Suppressor macrophage treated with lipopolysaccharide for 4 hours (primary cell): ENCODE measurements at regions not wholly inside any gene's neighbourhood (a gene's known extent, or its start where the extent isn't known, plus 50 kb on each side); places are given as distances from the start of the nearest gene placed in this dataset.

Experiments
- DNase-seq: peaks from one replicate; pipeline ENCODE4 v3.0.0-alpha.2; 2020

DNA sequence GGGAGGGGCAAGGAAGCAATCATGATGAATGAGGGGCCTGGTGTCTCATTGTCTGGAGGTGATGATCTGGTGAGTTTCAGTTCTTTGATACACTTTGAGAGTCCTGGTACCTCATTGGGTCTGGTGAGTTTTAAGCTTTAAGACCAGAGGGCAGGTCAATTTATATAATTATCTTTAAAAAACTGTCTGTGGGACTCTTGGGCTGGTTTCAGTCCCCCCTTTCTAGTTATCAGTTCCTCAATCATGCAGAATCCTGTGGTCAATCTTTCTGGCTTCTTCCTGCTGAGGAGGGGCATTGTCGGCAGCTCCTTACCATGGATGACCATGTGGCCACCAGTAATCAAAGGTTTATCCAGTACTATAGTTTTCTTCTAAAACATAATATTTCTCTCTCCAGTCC, 789.1 kb downstream of the PCDH18 start:
- no peak for DNase-seq

DNA sequence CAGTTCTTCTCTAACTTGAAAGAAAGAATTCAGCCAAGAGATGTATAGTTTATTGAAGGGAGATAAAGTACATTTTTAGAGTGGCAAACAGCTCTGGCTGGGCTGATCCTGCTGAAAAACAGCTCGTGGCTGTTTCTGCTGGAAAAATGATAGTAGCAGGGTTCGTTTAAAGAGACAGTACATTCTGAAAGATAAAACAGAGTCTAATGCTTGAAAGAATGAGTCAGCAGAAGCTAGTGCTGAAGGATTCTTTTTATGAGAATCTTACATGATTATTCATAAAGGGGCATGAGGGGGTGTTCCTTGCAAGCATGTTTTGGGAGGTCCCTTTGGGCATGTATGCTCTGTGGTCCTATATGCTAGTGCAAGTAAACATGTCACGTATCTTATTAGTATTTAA, 790.0 kb downstream of the PCDH18 start:
- DNase-seq, result no peak

DNA sequence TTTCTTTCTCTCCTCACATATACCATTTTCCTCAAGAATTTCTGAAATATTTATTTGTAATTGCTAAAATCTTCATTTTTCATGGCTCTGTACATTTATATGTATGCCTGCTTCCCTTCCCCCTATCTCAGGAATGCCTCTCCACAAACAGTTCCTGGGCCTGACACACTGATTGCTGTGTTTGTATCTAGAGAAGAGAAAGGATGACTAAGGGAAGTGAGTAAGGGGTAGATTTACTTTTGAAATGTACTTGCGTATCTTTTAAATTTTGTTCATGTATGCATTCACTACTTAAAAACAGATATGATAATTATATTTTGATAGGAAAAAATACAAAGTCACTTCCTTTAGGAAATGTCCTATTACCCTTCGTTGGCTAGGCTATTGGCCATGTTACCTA, 790.8 kb downstream of the PCDH18 start:
- DNase-seq, result no peak

DNA sequence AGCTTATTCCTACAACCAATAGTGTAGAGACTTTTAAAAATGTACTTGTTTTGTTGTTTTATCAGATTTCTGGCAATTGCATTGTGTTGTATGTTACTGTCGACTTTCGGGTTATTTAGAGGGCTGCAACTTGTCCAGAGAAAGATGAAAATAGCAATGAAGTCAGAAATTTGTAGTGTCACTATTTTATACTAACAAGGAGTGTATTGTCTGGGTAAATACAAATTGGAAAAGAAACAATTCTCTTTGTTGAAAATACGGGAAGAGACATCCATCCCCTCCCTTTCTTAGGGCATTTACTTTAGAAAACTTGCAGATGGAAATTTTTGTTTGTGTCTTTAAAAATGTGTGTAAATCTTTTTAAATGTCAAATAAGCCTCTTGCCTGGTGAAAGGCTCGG, 792.0 kb downstream of the PCDH18 start:
- no peak for DNase-seq

DNA sequence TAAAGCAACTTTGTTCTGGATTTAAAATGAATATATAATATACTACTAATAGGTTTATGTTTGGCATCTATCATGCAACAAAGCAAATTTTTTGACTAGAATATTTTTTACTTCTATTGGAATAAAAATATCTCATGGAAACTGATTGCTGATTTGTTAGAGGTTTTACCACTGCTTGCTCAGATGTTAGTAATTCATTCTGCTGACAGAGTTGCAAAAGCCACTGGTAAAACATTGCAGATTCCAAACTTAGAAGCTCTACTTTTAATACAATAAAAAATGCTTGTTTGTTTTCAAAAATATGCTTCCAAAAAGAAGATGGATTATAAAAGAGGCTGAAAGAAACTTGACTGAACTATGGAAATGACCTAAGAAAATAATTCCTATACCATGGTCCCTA, 795.2 kb downstream of the PCDH18 start:
- DNase-seq, result no peak

DNA sequence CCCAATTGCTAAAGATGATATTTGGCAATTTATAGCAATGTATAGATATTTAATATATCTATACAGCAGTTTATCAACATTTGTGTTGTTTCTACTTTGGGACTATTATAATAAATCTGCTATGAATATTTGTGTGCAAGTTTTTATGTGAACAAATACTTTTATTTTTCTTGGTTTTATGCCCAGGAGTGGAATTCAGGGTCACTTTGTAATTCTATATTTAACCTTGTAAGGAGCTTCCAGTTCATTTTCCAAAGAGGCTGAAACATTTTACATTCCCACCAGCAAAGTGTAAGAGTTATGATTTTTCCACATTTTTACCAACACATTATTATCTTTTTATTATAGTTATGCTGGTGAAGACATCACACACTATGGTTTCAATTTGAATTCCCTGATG, 801.3 kb downstream of the PCDH18 start:
- DNase-seq, result no peak

DNA sequence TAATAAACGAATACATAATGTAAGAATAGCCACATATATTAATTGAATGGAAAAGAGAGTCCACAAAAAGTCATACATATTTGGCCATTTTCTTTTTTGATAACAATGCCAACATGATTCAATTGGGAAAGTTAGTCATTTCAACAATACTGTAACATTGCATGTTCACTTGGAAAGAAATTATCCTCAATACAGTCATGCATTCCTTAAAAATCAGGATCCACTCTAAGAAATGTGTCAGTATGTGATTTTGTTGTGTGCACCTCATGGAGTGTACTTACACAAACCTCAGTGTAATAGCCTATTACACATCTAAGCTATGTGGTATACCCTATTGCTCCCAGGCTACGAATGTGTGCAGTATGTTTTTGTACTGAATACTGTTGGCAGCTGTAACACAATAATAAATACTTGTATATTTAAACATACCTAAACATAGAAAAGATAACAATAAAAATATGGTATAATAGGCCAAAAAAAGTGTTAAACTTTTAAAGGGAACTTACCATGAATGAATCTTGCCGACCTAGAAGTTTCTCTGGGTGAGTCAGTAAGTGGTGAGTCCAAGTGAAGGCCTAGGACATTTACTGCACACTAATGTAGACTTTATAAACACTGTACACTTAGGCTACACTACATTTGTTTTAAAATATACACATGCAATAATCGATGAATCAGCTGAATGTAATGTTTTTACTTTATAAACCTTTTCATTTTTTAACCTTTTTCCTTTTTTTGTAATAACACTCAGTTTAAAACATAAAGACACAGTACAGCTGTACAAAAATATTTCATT, 806.8 kb downstream of the PCDH18 start:
- DNase-seq, result no peak

DNA sequence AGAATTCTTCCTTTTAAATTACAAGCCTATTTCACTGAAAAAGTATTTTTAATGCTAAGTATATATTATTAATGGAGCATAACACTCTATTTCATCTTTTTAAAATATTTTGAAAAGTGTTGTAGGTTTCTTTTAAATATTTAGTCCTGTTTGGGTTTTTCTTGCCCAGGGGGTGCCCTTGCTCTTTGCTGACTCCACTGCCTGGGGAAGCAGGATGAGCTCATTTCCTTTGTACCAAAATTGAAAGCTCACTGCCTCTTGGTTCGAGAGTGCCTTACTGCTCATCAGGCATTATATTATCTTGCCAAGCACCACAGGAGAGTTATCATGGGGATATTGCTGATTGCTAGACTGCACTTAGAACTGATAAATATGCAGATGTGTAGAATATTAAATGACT, 819.2 kb downstream of the PCDH18 start:
- DNase-seq, result no peak

DNA sequence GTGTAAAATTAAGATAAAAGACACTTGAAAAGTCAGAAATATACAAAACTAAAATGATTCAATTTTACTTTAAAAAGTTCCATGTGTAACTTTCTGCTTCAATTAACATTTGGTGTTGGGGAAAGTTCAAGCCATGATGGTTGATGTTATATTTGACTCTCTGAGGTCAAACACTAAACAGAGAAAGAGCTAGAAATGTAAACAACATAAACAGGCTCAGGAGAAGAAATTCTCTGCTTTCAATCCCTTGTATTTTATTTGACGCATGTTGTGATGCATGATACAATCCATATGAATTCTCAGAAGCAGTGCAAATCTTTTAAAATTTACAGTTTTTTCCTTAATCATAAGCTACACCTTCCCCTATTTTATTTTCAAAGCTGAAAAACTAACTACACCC, 822.4 kb downstream of the PCDH18 start:
- no peak for DNase-seq

DNA sequence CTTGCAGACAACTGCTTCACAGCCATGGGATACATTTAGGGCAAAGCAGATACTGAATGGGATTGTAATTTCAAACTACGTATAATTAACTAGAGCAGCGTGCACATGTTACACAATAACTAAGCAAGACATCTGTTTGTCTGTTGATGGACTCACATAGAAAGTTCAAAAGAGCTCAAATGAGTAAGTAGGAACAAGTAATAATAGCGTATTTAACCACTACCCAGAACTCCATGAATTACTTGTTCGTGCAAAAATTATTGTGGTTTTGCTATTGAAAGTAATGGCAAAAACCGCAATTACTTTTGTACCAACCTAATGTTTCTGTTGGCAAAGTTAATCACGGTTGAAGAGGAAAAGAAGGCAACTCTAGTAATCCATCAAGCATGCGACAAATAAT, 825.4 kb downstream of the PCDH18 start:
- DNase-seq, result no peak

DNA sequence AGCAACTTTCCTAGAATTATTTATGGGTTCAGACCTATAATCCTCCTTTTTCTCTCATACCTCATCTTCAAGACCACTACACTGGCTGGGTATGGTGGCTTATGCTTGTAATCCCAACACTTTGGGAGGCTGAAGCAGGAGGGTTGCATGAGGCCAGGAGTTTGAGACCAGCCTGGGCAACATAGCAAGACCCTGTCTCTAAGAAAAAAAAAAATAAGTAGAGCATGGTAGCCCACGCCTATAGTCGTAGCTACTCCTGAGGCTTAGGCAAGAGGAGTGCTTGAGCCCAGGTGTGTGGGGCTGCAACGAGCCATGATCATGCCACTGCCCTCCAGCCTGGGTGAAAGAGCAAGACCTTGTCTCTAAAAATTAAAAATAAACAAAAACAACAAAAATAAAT, 832.4 kb downstream of the PCDH18 start:
- DNase-seq, result no peak

DNA sequence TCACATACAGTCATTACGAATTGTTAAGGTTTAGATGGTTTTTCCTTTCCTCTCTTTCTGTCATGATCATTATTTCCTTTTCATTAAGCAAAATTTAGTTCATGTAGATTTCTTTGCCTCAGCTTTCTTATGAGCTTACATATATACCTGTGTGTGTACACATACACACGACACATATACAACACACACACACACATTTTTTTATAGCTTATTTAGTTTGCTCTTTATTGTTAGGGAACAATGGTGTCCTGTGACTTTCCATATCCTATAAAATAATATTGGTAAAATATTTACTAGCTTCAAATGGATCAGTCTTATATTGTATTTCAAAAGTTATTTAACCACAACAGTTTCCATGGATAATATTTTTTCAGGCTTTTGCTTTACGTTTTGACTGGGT, 840.7 kb downstream of the PCDH18 start:
- no peak for DNase-seq

DNA sequence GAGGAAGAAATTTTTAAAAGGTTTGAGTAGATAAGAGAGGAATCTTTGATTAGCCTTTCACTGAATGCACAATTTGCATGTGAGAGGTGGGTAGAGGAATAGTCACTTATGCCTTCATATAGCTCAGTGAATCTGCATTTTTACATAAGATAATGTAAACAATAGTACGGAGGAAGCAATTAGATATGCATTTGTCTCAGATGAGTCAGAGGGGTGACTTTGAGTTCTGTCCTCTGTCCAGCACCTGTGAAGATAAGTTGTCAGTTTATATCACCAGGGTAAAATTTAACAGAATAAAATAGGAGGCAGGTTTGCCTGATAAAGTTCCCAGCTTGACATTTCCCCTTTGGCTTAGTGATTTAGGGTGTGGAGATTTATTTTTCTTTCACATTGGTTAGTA, 841.9 kb downstream of the PCDH18 start:
- no peak for DNase-seq

DNA sequence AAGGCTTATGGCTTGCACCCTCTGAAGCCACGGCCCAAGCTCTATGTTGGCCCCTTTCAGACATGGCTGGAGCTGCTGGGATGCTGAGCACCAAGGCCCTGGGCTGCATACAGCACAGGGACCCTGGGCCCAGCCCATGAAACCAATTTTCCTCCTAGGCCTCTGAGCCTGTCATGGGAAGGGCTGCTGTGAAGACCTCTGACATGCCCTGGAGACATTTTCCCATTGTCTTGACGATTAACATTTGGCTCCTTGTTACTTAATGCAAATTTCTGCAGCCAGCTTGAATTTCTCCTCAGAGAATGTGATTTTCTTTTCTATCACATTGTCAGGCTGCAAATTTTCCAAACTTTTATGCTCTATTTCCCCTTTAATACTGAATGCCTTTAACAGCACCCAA, 844.7 kb downstream of the PCDH18 start:
- no peak for DNase-seq

DNA sequence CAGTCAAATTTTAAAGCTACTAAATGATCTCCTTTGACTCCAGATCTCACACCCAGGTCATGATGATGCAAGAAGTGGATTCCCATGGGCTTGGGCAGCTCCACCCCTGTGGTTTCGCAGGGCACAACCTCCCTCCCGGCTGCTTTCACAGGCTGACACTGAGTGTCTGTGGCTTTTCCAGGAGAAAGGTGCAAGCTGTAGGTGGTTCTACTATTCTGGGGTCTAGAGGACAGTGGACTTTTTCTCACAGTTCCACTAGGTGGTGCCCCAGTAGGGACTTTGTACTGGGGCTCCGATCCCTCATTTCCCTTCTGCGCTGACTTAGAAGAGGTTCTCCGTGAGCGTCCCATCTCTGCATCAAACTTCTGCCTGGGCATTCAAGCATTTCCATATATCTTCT, 845.2 kb downstream of the PCDH18 start:
- no peak for DNase-seq

DNA sequence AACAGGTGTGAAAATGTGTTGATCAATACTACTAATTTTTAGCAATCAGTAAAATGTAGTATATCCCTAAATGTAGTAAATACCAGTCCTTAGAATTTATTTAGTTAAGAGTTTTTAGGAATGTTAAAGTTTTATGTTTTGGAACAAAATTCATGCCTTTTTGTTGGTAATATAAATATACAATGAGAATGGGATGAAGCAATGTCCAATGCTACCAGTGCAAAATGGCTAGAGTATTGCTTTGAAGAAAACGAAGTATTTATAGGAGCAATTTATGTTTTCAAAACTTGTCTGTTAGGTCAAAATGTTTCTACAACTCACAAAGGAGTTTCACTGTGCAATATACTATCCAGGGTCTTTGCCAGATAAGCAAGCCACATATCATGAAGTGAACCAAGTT, 851.5 kb downstream of the PCDH18 start:
- no peak for DNase-seq

DNA sequence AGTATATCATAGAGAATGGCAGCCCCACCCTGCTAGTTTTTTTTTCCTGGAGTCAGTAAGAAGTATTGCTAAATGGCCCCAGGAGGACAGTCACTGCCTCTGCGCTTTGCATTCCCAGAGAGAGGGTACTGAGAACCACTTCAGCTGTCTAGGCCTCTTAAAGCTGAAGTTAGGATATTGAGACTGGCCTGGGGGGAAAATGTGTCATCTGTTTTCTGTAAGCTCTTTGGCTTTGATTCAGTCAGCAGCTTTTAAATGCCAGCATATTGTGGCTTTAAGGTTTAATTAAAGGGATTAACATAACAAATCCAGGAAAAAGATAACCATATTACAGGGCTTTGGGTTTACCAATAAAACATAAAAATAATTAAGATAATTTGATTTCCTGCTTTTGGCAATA, 852.0 kb downstream of the PCDH18 start:
- DNase-seq, result no peak

DNA sequence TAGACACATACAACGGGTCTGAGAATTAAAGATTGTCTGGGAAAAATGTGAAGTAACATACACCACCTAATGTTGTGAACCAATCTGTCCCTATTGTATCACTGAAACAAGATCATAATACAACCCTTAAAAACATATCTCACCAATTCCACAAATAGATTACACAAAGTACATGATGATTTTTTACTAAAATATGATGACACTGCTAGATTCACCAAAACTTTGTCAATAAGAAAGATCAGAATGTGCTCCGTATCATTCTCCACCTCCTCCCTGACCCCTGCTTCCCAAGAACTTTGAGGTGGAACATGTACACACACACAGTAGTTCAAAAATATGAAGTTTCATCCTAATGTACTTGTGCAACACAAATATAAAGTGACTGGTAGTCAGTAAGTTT, 862.0 kb downstream of the PCDH18 start:
- no peak for DNase-seq

DNA sequence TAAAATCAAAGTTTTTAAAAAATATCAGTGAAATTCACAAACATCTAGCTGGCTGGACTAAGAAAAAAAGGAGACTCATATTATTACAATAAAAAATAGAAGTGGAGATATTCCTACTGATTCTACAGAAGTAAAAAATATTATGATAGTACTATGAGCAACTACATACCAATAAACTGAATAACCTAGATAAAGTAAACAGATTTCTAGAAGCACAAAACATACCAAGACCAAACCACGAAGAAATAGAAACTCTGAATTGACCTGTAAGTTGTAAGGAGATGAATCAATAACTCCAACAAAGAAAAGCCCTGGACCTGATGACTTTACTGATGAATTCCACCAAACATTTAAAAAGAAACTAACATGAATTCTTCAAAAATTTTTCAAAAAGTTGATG, 867.3 kb downstream of the PCDH18 start:
- no peak for DNase-seq

DNA sequence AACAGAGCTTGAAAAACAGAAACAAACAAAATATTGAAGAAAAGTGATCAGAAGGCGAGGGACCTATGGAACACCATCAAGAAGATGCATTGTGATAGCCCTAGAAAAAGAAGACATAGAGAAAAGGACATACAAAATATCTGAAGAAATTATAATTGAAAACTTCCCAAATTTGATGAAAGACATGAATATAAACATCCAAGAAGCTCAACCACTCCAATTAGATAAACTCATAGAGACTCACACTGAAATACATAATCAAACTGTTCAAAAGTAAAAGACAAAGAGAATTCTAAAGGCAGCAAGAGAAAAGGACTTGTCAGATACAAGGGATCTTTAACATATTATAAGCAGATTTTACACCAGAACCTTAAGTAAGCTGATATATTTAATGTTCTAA, 869.8 kb downstream of the PCDH18 start:
- DNase-seq, result no peak

DNA sequence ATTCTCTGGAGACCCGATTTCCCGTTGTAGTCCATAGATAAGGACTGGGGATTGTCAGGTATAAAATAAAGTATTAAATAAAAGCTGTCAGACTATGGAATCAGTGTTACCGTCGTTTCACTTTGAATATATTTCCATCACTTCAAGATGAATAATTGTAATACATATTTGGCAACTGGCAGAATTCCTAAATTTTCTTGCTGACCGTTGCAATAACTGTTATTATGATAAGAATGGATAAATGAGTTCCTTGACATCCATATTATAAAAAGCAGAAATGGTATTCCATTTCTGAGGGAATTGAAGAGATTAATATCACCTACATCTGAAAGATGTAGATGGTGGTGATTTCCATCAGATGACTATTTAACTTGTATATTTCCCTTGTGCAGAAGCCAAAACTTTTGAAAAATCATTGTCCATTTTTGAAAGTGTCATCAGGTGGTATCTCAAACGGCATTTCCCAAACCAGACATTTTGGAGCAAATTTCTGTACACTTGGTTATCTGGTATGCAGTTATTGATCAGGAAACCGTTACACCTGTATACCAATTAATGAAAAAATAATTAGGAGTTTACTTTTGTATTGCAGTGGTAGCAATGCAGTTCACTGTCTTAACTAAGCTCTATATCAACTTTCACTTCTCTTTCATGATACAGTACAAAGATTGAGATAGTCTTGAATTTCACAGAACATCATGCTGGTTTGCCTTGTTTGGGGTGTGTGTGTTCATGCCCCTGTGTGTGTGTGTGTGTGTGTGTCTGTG, 878.5 kb downstream of the PCDH18 start:
- DNase-seq, result no peak

DNA sequence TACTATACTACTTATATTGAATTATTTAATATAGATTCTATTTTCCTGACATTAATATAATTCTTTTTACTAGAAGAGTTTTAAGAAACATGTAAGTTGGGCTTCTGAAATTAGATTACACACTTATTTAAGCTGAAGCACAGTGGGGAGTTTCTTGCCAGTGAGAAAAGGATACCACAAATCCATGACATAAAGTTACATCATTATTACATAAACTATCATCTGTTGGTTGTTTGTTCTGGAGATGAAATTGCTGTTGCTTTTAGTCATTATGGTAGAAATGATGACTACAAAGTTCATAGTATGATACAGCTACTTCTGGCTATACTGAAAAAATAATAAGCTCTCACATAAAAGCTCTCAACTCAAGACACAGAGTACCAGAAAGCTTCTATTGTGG, 880.4 kb downstream of the PCDH18 start:
- no peak for DNase-seq

DNA sequence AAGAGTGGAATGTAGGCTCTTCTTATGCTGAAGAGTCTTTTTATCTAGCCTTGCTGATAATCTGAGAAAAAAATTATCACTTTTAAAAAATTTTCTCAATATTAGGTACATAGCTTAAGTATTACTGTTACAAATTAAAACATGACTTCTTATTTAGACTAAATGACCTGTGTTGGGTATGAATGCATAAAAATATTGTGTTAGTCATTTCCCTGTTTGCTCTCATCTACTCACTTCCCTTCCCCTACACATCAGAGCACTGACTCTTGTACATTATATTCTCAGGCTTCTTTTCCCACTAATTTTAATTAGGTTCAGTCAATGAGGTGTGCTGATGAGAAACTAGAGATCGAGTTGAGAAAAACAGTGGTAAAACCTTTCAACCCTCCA, 881.0 kb downstream of the PCDH18 start:
- DNase-seq, result no peak

DNA sequence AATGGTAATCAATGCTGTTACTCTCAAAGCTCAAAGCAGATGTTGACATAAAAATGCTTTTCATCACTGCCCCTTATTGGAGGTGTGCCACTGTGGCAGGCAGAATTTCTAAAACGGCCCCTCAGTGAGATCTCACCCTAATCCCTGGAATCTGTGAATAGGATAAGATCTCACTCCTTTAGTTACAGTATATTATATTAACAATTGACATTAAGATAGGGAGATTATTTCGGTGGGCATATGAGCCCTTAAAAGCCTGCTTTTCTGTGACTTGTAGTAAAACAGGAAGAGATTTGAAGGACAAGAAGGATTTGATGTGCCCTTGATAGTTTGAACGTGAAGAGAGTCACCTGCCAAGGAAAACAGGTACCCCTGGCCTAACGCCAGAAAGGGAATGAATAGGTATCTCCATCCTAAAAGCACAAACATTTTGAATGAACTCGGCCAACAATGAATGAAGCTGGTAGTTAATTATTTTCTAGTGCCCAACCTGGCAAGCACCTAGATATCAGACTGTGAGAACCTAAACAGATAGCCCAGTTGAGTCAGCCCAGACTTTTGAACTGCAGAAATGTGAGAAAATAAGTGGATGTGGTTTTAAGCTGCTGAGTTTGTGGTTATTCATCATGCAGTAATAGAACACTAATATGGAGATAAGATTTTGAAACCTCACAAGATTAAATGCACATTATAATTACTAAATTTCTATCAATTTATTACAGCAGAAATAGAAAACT, 881.6 kb downstream of the PCDH18 start:
- DNase-seq, result no peak
